PC-9 (cell line): ENCODE measurements at regions not wholly inside any gene's neighbourhood (a gene's known extent, or its start where the extent isn't known, plus 50 kb on each side); places are given as distances from the start of the nearest gene placed in this dataset.

Source experiments
- BruUV-seq: library from RNA; stranded (reverse); fragments of 400-500 nt; replicated peaks from 2 replicates; lab custom pipeline; 2021; lab: Mats Ljungman, UMichigan
- CTCF ChIA-PET: fragments of 300-600 bp; sonication (Branson Sonifier 250); formaldehyde crosslinking; loops from one replicate; lab custom pipeline; 2022; ENCODE audit warnings: antibody characterized with exemption; lab: Charles Lee
- POLR2A ChIA-PET: fragments of 300-600 bp; sonication (Branson Sonifier 250); formaldehyde crosslinking; loops from one replicate; lab custom pipeline; 2022; ENCODE audit warnings: antibody characterized with exemption; ENCODE audit not compliant: unreplicated experiment; lab: Charles Lee
- DNase-seq, 2 experiments: peaks; one replicate each; pipeline versions ENCODE4 v3.0.0 to v3.0.0-alpha.2; 2015 to 2022; ENCODE audit warnings: mixed read lengths in 1 of 2
- H2AFZ ChIP-seq: fragments of 200-600 bp; sonication (generic); 2 replicates; pipeline ENCODE4 v1.8.1; 2017; ENCODE audit warnings: antibody characterized with exemption
- H3F3A ChIP-seq: fragments of 200-600 bp; sonication (generic); 2 replicates; pipeline ENCODE4 v1.8.1; 2017; ENCODE audit warnings: antibody characterized with exemption, mild to moderate bottlenecking, low read depth; ENCODE audit not compliant: insufficient read depth
- H3K27ac ChIP-seq: fragments of 200-600 bp; sonication (generic); 2 replicates; pipeline ENCODE4 v1.6.1; 2016; ENCODE audit warnings: mixed run types
- H3K27me3 ChIP-seq: fragments of 200-600 bp; sonication (generic); 2 replicates; pipeline ENCODE4 v1.6.1; 2016; ENCODE audit warnings: low read depth, mixed run types; ENCODE audit not compliant: insufficient read depth
- H3K36me3 ChIP-seq: fragments of 200-600 bp; sonication (generic); 2 replicates; pipeline ENCODE4 v1.6.1; 2016; ENCODE audit warnings: low read depth, mixed run types
- H3K4me1 ChIP-seq: fragments of 200-600 bp; sonication (generic); replicated peaks from 2 replicates; pipeline ENCODE4 v1.6.1; 2016; ENCODE audit warnings: mixed run types; ENCODE audit not compliant: insufficient read depth
- H3K4me2 ChIP-seq: fragments of 200-600 bp; sonication (generic); 2 replicates; pipeline ENCODE4 v1.6.1; 2017; ENCODE audit warnings: mixed run types
- H3K4me3 ChIP-seq: fragments of 200-600 bp; sonication (generic); 2 replicates; pipeline ENCODE4 v1.6.1; 2016; ENCODE audit warnings: mixed run types
- H3K79me2 ChIP-seq: fragments of 200-600 bp; sonication (generic); 2 replicates; pipeline ENCODE4 v1.6.1; 2017; ENCODE audit warnings: low read depth, mixed run types
- H3K9me2 ChIP-seq: fragments of 200-600 bp; sonication (generic); 2 replicates; pipeline ENCODE4 v1.8.1; 2017; ENCODE audit warnings: mild to moderate bottlenecking; ENCODE audit not compliant: insufficient read depth
- H3K9me3 ChIP-seq: fragments of 200-600 bp; sonication (generic); 2 replicates; pipeline ENCODE4 v1.8.1; 2016; ENCODE audit warnings: low read depth; ENCODE audit not compliant: insufficient read depth
- H4K20me1 ChIP-seq: fragments of 200-600 bp; sonication (generic); 2 replicates; pipeline ENCODE4 v1.8.1; 2017; ENCODE audit not compliant: insufficient read depth
- EZH2 ChIP-seq: fragments of 200-600 bp; sonication (generic); IDR thresholded peaks from 2 replicates; pipeline ENCODE4 v1.8.0; 2017; ENCODE audit warnings: antibody characterized with exemption, low read depth
- intact Hi-C: fragments of 100-400 bp; cut with micrococcal nuclease; formaldehyde crosslinking; loops from one replicate; pipeline ENCODE4 v1.10.0; 2022; ENCODE audit not compliant: unreplicated experiment
- TF ChIP-seq, protein P1 (sequence below): fragments of 200-600 bp; sonication (generic); conservative IDR thresholded peaks from 2 replicates; pipeline ENCODE4 v1.6.1; 2017; ENCODE audit warnings: mixed run types, antibody characterized with exemption, mild to moderate bottlenecking, moderate library complexity

DNA sequence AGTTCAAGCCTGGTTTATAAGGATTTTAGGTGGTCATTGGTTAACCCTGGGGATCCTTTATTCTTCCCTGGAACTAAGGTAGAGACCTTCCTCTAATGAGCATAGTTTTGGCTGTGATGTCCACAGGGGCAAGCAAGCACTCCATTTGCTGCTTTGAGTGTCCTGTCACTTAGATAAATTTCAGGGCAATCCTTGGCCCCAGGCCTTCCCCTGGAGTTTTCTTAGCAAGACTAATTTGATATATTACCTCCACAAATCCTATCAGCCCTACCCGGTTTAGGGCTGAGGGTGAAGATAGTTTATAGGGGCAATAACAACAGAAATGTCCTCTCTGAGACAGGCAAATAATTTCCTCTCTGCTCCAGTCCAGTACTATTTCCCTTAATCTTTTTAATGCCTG is 166.6 kb downstream of the CYYR1 start:
- peak overlapping the region; percentile 69; the same call in 1 of the 2 replicates for H3K4me2 ChIP-seq

GRCh38 chr21:26405735-26406361 is 167.2 kb downstream of the CYYR1 start:
- H3K27ac ChIP-seq = peak overlapping the region; percentile 53
- peak; percentile 49 to 53 for DNase-seq
- POLR2A ChIA-PET = interaction anchor here (0.5 to 0.6 kb wide), 2 partner anchors 38 to 105 kb away, joined by 3 to 4 read pairs; no protein-coding TSS in a partner anchor
- H3K4me1 ChIP-seq = peaks cover 18% of the 10 kb centered on the region
- intact Hi-C loops = loop anchor here (1.0 kb wide), 1 partner anchor 16 kb away; no protein-coding TSS in a partner anchor
- peak overlapping the region; percentile 9; the same call in 1 of the 2 replicates for H3K4me3 ChIP-seq
- TF ChIP-seq, protein P1, sequence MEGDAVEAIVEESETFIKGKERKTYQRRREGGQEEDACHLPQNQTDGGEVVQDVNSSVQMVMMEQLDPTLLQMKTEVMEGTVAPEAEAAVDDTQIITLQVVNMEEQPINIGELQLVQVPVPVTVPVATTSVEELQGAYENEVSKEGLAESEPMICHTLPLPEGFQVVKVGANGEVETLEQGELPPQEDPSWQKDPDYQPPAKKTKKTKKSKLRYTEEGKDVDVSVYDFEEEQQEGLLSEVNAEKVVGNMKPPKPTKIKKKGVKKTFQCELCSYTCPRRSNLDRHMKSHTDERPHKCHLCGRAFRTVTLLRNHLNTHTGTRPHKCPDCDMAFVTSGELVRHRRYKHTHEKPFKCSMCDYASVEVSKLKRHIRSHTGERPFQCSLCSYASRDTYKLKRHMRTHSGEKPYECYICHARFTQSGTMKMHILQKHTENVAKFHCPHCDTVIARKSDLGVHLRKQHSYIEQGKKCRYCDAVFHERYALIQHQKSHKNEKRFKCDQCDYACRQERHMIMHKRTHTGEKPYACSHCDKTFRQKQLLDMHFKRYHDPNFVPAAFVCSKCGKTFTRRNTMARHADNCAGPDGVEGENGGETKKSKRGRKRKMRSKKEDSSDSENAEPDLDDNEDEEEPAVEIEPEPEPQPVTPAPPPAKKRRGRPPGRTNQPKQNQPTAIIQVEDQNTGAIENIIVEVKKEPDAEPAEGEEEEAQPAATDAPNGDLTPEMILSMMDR = no peak
- TF ChIP-seq EZH2 = no peak
- CTCF ChIA-PET = no interaction called here
- no peaks in the 10 kb centered on the region for H3K36me3 ChIP-seq
- H2AFZ ChIP-seq = peak overlapping the region; percentile 68; the same call in 1 of the 2 replicates
- no peaks in the 10 kb centered on the region for H3K9me3 ChIP-seq
- H3K4me2 ChIP-seq = peak overlapping the region; percentile 69
- TSS peak; percentile 72 for BruUV-seq
- H3K9me2 ChIP-seq = no peaks in the 10 kb centered on the region
- H3K27me3 ChIP-seq = no peaks in the 10 kb centered on the region
- H4K20me1 ChIP-seq = no peaks in the 10 kb centered on the region
- H3F3A ChIP-seq = no peaks in the 10 kb centered on the region
- H3K79me2 ChIP-seq = no peaks in the 10 kb centered on the region

More for the DNA sequence above, 166.6 kb downstream of the CYYR1 start:
- intact Hi-C loops = loop anchor here (1.0 kb wide), 1 partner anchor 16 kb away; no protein-coding TSS in a partner anchor
- no peaks in the 10 kb centered on the region for H3K36me3 ChIP-seq
- no peaks in the 10 kb centered on the region for H3F3A ChIP-seq
- H3K79me2 ChIP-seq = no peaks in the 10 kb centered on the region
- ChIA-PET POLR2A (interaction anchor here (0.5 kb wide), 1 partner anchor 37 kb away, joined by 4 read pairs; no protein-coding TSS in a partner anchor), CTCF (no interaction called here)
- H3K9me2 ChIP-seq = no peaks in the 10 kb centered on the region
- H2AFZ ChIP-seq = no peak overlapping the region
- no peak for TF ChIP-seq EZH2
- TF ChIP-seq, protein P1 = no peak
- no TSS peak for BruUV-seq
- peak overlapping the region; percentile 53; the same call in 1 of the 2 replicates for H3K27ac ChIP-seq
- H4K20me1 ChIP-seq = no peaks in the 10 kb centered on the region
- no peaks in the 10 kb centered on the region for H3K9me3 ChIP-seq
- DNase-seq = no peak
- H3K4me1 ChIP-seq = peaks cover 18% of the 10 kb centered on the region
- H3K4me3 ChIP-seq = peak overlapping the region; percentile 9; the same call in 1 of the 2 replicates
- H3K27me3 ChIP-seq = no peaks in the 10 kb centered on the region

GRCh38 chr21:26405071-26405470 is 168.0 kb downstream of the CYYR1 start:
- H3K4me1 ChIP-seq = peaks cover 18% of the 10 kb centered on the region
- H3F3A ChIP-seq = no peaks in the 10 kb centered on the region
- no peaks in the 10 kb centered on the region for H3K27me3 ChIP-seq
- ChIA-PET CTCF (no interaction called here), POLR2A (no interaction called here)
- H3K79me2 ChIP-seq = no peaks in the 10 kb centered on the region
- H3K36me3 ChIP-seq = no peaks in the 10 kb centered on the region
- no peak for DNase-seq
- peak overlapping the region; percentile 69; the same call in 1 of the 2 replicates for H3K4me2 ChIP-seq
- no peaks in the 10 kb centered on the region for H3K9me3 ChIP-seq
- no peak overlapping the region for H2AFZ ChIP-seq
- intact Hi-C loops = no loop called here
- TF ChIP-seq, protein P1 = no peak
- no peak for TF ChIP-seq EZH2
- no peak overlapping the region for H3K4me3 ChIP-seq
- peak overlapping the region; percentile 53; the same call in 1 of the 2 replicates for H3K27ac ChIP-seq
- no peaks in the 10 kb centered on the region for H3K9me2 ChIP-seq
- no TSS peak for BruUV-seq
- H4K20me1 ChIP-seq = no peaks in the 10 kb centered on the region
